ENCODE measurements at regions not wholly inside any gene's neighbourhood (a gene's known extent, or its start where the extent isn't known, plus 50 kb on each side); places are given as distances from the start of the nearest gene placed in this dataset.

DNA sequence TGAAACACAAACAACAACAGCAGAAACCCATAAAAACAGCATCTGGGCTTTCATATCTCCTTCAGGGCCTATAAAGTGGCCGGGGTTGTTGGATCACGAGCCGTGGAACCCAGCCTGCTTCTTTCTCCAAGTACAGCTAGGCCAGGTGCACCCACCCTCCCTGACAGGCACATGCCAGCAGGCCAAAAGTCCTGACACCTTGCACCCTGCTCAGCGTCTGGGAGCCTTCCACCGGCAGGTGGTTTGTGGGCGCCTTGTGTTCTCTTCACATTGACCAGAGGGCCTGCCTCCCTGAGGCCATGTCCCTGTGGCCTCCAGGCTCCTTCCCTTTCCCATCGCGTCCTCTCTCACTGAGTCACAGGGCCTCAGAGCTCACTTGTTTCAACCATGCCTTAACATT, 271.6 kb downstream of the ZNF516 start:
- no peak overlapping the region for H3K4me3 ChIP-seq (ENCODE audit: low read length)
- DNase-seq (ENCODE audit: low read depth), result no peak
- TF ChIP-seq, protein P1, sequence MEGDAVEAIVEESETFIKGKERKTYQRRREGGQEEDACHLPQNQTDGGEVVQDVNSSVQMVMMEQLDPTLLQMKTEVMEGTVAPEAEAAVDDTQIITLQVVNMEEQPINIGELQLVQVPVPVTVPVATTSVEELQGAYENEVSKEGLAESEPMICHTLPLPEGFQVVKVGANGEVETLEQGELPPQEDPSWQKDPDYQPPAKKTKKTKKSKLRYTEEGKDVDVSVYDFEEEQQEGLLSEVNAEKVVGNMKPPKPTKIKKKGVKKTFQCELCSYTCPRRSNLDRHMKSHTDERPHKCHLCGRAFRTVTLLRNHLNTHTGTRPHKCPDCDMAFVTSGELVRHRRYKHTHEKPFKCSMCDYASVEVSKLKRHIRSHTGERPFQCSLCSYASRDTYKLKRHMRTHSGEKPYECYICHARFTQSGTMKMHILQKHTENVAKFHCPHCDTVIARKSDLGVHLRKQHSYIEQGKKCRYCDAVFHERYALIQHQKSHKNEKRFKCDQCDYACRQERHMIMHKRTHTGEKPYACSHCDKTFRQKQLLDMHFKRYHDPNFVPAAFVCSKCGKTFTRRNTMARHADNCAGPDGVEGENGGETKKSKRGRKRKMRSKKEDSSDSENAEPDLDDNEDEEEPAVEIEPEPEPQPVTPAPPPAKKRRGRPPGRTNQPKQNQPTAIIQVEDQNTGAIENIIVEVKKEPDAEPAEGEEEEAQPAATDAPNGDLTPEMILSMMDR (conservative IDR thresholded peaks at IDR 0.05; ENCODE audit: low read depth, low read length), result no peak

DNA sequence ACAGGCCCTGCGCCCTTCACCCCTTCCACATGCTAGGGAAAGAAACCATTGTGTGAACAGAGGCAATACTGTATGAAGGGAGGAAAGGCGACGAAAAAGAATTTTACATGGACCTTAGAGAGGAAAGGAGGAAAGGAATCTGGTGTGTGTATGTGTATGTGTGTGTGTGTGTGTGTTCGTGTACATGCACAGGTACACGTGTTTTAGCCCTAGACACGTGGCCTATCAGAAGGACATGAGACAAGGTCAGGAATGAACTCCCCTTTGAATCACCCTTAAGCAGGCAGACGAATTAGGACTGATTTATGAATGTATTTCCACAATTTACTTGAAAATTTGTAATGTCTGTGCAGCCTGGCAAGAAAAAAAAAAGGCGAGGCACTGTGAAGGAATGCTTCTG, 276.0 kb downstream of the ZNF516 start:
- no peak for DNase-seq (ENCODE audit: low read depth)
- H3K4me3 ChIP-seq (ENCODE audit: low read length), result no peak overlapping the region
- TF ChIP-seq, protein P1 (conservative IDR thresholded peaks at IDR 0.05; ENCODE audit: low read depth, low read length), result no peak

DNA sequence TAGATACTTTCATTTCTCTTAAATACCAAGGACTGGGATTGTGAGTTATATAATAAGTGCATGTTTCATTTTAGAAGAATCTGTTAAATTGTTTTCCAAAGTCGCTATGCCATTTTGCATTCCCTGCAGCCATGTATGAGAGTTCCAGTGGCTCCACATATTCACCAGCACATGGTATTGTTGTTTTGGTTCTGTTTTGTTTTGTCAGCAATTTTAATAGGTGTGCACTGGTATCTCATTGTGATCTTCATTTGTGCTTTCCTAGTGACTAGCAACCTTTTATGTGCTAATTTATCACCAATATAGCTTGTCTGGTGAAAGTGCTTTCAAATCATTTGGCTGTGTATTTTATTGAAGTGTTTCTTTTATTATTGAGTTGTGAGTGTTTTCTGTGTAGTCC, 278.9 kb downstream of the ZNF516 start:
- DNase-seq (ENCODE audit: low read depth), result no peak
- H3K4me3 ChIP-seq (ENCODE audit: low read length), result no peak overlapping the region
- TF ChIP-seq, protein P1 (conservative IDR thresholded peaks at IDR 0.05; ENCODE audit: low read depth, low read length), result no peak

DNA sequence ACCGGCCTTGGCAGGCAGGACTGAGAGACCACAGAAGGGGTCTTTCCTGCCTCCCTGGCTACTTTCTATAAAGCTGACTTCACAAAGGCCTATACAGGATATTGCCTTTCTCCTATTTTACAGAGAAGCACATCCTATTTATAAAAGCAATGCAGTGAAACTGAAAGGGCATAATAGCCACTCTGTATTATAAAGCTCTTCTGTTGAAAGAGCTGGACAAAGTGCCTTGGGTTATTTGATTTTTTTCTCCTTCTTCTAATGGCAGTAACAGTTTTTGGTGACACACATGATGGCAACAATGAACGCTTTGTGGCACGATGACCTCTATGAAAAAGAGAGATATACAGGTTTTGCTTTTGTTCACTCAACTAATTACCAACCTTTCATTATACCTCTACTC, 281.1 kb downstream of the ZNF516 start:
- H3K4me3 ChIP-seq (ENCODE audit: low read length), result no peak overlapping the region
- TF ChIP-seq, protein P1 (conservative IDR thresholded peaks at IDR 0.05; ENCODE audit: low read depth, low read length), result no peak
- no peak for DNase-seq (ENCODE audit: low read depth)

DNA sequence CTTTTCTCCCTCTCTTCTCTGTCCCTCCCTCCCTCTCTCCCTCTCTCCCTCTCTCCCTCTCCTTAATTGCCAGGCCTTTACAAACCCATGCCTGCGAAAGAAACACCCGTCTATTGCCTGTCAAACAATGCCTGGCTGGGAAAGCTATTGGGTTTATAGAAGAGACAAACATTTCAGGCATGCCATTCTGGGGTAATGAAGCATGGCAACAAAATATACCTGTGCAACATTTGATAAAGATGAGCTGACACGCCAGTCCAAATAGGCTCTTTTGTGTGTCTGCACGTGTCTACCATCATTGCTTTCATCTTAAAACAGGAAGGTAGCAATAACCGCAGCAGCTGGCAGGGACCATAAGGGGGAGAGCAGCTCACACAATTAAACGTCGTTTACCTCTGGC, 282.1 kb downstream of the ZNF516 start:
- H3K4me3 ChIP-seq (ENCODE audit: low read length), result no peak overlapping the region
- TF ChIP-seq, protein P1 (conservative IDR thresholded peaks at IDR 0.05; ENCODE audit: low read depth, low read length), result no peak
- DNase-seq (ENCODE audit: low read depth), result no peak

DNA sequence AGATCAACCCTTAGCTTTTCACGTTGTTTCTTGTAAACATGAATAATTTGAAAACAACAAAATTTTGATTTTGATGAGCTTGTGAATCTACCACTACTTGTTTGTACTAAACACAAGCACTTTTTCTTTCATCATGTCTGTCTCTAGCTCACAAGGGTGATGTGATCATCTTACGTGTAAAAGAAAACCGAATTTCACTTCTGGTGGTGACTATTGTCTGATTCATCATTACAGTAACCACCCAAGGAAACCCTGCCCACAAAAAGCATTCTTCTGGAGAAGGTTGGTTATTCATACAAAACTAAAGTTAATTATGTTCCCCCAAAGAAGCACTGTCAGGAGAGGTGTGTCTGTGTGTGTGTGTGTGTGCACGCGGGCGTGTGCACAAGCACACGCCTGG, 285.4 kb downstream of the ZNF516 start:
- no peak overlapping the region for H3K4me3 ChIP-seq (ENCODE audit: low read length)
- DNase-seq (ENCODE audit: low read depth), result no peak
- TF ChIP-seq, protein P1 (conservative IDR thresholded peaks at IDR 0.05; ENCODE audit: low read depth, low read length), result no peak

DNA sequence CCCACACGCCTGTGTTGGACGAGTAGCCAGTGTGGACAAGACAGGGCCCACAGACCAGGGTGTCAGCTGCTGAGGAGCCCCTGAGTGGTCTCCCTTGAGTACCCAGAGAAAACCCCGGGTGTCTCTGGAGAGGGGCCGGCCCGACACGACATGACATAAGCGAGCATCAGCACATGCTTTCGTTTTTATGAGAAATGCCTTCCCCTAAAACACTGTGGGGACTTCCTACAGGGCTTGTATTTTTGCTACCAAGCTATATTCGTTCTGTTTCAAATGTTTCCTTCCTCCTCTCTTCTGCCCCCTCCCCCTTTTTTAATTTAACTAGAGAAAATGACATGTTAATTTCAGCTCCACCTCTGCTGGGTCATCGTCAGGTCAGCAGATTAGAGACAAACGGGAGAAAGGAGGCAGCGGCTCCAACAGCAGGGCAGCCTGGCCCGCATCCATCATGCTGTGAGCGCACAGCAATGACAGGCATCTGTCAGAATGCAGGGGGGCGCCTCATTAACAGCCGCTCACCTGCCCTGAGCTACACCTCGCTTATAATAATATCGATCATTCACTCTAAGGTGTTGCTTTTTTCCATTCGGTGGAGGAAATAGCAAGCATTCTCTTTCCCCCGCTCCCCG, 286.2 kb downstream of the ZNF516 start:
- DNase-seq (ENCODE audit: low read depth), result no peak
- TF ChIP-seq, protein P1 (conservative IDR thresholded peaks at IDR 0.05; ENCODE audit: low read depth, low read length), result no peak
- no peak overlapping the region for H3K4me3 ChIP-seq (ENCODE audit: low read length)

Measured in retinal pigment epithelial cell (primary cell).